ENCODE measurements at regions not wholly inside any gene's neighbourhood (a gene's known extent, or its start where the extent isn't known, plus 50 kb on each side); places are given as distances from the start of the nearest gene placed in this dataset.

DNA sequence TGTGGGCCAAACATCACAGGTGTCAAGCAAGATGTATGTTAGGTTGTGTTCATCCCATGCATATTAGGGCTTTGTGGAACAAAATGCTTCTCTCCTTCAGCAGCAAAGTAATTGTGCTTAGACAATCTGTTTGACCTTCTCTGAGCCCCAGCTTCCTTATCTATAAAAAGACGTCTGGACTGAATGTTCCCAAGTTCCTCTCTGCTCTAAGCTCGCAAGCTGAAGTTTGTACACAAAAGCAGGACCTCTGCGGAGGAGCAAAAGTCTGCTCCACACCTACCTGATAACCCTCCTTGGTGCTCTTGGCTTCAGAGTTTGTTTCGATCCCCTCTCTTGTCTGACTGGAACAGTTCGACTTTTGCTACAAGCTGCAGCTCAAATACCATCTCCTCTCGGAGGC, 95.7 kb upstream of the UBL3 start:
- TF ChIP-seq, protein P1, sequence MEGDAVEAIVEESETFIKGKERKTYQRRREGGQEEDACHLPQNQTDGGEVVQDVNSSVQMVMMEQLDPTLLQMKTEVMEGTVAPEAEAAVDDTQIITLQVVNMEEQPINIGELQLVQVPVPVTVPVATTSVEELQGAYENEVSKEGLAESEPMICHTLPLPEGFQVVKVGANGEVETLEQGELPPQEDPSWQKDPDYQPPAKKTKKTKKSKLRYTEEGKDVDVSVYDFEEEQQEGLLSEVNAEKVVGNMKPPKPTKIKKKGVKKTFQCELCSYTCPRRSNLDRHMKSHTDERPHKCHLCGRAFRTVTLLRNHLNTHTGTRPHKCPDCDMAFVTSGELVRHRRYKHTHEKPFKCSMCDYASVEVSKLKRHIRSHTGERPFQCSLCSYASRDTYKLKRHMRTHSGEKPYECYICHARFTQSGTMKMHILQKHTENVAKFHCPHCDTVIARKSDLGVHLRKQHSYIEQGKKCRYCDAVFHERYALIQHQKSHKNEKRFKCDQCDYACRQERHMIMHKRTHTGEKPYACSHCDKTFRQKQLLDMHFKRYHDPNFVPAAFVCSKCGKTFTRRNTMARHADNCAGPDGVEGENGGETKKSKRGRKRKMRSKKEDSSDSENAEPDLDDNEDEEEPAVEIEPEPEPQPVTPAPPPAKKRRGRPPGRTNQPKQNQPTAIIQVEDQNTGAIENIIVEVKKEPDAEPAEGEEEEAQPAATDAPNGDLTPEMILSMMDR (IDR thresholded peaks at IDR 0.05; ENCODE audit: control extremely low read depth in 1 of 3, insufficient read depth in 1 of 3, low read depth in 1 of 3, low read length in 3 of 3): no peak
- TF ChIP-seq KDM1A (IDR thresholded peaks at IDR 0.05; ENCODE audit: borderline replicate concordance, low read length) (no peak), POLR2A (IDR thresholded peaks at IDR 0.05; ENCODE audit: control extremely low read depth in 1 of 2, low read depth in 2 of 2, low read length in 2 of 2) (no peak), TAF7 (optimal IDR thresholded peaks at IDR 0.05; ENCODE audit: borderline replicate concordance, low read depth, low read length) (no peak), POLR2AphosphoS5 (IDR thresholded peaks at IDR 0.05; ENCODE audit: low read depth, low read length) (no peak), EZH2 (IDR thresholded peaks at IDR 0.05; ENCODE audit: low read depth, low read length, severe bottlenecking) (no peak), SP2 (IDR thresholded peaks at IDR 0.05; ENCODE audit: low read length) (no peak), YY1 (IDR thresholded peaks at IDR 0.05; ENCODE audit: low read depth, low read length) (no peak), RBBP5 (IDR thresholded peaks at IDR 0.05; ENCODE audit: borderline replicate concordance, low read depth, low read length) (no peak), POU5F1 (IDR thresholded peaks at IDR 0.05; ENCODE audit: low read depth, low read length) (no peak), RAD21 (IDR thresholded peaks at IDR 0.05 in 1 of 2, conservative IDR thresholded peaks at IDR 0.05 in 1 of 2; ENCODE audit: low read depth in 2 of 2, low read length in 2 of 2) (no peak), CHD2 (IDR thresholded peaks at IDR 0.05; ENCODE audit: low read length) (no peak), ZNF274 (IDR thresholded peaks at IDR 0.05; ENCODE audit: borderline replicate concordance, extremely low read depth, low read length) (no peak), SIN3A (conservative IDR thresholded peaks at IDR 0.05 in 1 of 2, IDR thresholded peaks at IDR 0.05 in 1 of 2; ENCODE audit: low read depth in 1 of 2, low read length in 2 of 2) (no peak)
